ENCODE measurements at regions not wholly inside any gene's neighbourhood (a gene's known extent, or its start where the extent isn't known, plus 50 kb on each side); places are given as distances from the start of the nearest gene placed in this dataset.

- H3K36me3 ChIP-seq (ENCODE audit: control insufficient read depth in 4 of 4, insufficient read depth in 3 of 4, low read depth in 1 of 4, low read length in 3 of 4) = no peaks in the 10 kb centered on the region
- TF ChIP-seq FOXA2 (IDR thresholded peaks at IDR 0.05) (no peak), GABPA (IDR thresholded peaks at IDR 0.05 in 1 of 2, conservative IDR thresholded peaks at IDR 0.05 in 1 of 2) (no peak), FOXA1 (IDR thresholded peaks at IDR 0.05) (no peak), TAF1 (conservative IDR thresholded peaks at IDR 0.05) (no peak), ATF3 (IDR thresholded peaks at IDR 0.05) (no peak), JUND (IDR thresholded peaks at IDR 0.05) (no peak), HNF4A (conservative IDR thresholded peaks at IDR 0.05) (no peak), SP1 (IDR thresholded peaks at IDR 0.05) (no peak), RAD21 (IDR thresholded peaks at IDR 0.05) (no peak), MAX (IDR thresholded peaks at IDR 0.05) (no peak), NR2F2 (IDR thresholded peaks at IDR 0.05) (no peak), RXRA (IDR thresholded peaks at IDR 0.05) (no peak), CTCF (IDR thresholded peaks at IDR 0.05; ENCODE audit: low read depth, low read length, missing input control) (no peak)
- 77% methylated on average over 6 of the region's 6 CpGs for WGBS
- H3K9me3 ChIP-seq (ENCODE audit: control insufficient read depth in 4 of 4, low read length in 3 of 4) = no peaks in the 10 kb centered on the region
- H3K27me3 ChIP-seq (ENCODE audit: control insufficient read depth in 4 of 4, insufficient read depth in 4 of 4, low read length in 3 of 4) = no peaks in the 10 kb centered on the region
- H3K4me1 ChIP-seq (ENCODE audit: control insufficient read depth in 4 of 4, insufficient read depth in 4 of 4, low read length in 3 of 4) = no peaks in the 10 kb centered on the region
- no peak for DNase-seq (ENCODE audit: low spot score)
- H3K4me3 ChIP-seq (ENCODE audit: low read depth in 1 of 3, low read length in 3 of 3) = no peak overlapping the region
- H3K9ac ChIP-seq (ENCODE audit: low read depth in 1 of 2, low read length in 2 of 2) = no peak overlapping the region
- H3K27ac ChIP-seq (ENCODE audit: low read depth in 1 of 2, low read length in 2 of 2) = no peak overlapping the region
These were observed 121.4 kb downstream of the RRAGC start for GRCh38 chr1:38738207-38738606.

GRCh38 chr1:38736399-38736798 is 123.2 kb downstream of the RRAGC start:
- no peak overlapping the region for H3K4me3 ChIP-seq (ENCODE audit: low read depth in 1 of 3, low read length in 3 of 3)
- no peaks in the 10 kb centered on the region for H3K4me1 ChIP-seq (ENCODE audit: control insufficient read depth in 4 of 4, insufficient read depth in 4 of 4, low read length in 3 of 4)
- TF ChIP-seq SP1 (IDR thresholded peaks at IDR 0.05) (no peak), YY1 (IDR thresholded peaks at IDR 0.05) (no peak), RAD21 (IDR thresholded peaks at IDR 0.05) (no peak), RXRA (IDR thresholded peaks at IDR 0.05) (no peak), HNF4A (conservative IDR thresholded peaks at IDR 0.05) (no peak), TAF1 (conservative IDR thresholded peaks at IDR 0.05) (no peak), GABPA (IDR thresholded peaks at IDR 0.05 in 1 of 2, conservative IDR thresholded peaks at IDR 0.05 in 1 of 2) (no peak), NR2F2 (IDR thresholded peaks at IDR 0.05) (no peak), MAX (IDR thresholded peaks at IDR 0.05) (no peak), CTCF (IDR thresholded peaks at IDR 0.05; ENCODE audit: low read depth, low read length, missing input control) (no peak), ZBTB33 (IDR thresholded peaks at IDR 0.05) (no peak), REST (IDR thresholded peaks at IDR 0.05) (no peak)
- no peaks in the 10 kb centered on the region for H3K36me3 ChIP-seq (ENCODE audit: control insufficient read depth in 4 of 4, insufficient read depth in 3 of 4, low read depth in 1 of 4, low read length in 3 of 4)
- no peak overlapping the region for H3K9ac ChIP-seq (ENCODE audit: low read depth in 1 of 2, low read length in 2 of 2)
- H3K9me3 ChIP-seq (ENCODE audit: control insufficient read depth in 4 of 4, low read length in 3 of 4) = no peaks in the 10 kb centered on the region
- no peak overlapping the region for H3K27ac ChIP-seq (ENCODE audit: low read depth in 1 of 2, low read length in 2 of 2)
- no peak for DNase-seq (ENCODE audit: low spot score)
- peaks cover 0 to 4% (median 0%) of the 10 kb centered on the region in 4 donors for H3K27me3 ChIP-seq (ENCODE audit: control insufficient read depth in 4 of 4, insufficient read depth in 4 of 4, low read length in 3 of 4)
- 88% methylated on average over 1 of the region's 1 CpG for WGBS

Measured in liver (tissue), 8 donors.